ENCODE measurements at regions not wholly inside any gene's neighbourhood (a gene's known extent, or its start where the extent isn't known, plus 50 kb on each side); places are given as distances from the start of the nearest gene placed in this dataset.

DNA sequence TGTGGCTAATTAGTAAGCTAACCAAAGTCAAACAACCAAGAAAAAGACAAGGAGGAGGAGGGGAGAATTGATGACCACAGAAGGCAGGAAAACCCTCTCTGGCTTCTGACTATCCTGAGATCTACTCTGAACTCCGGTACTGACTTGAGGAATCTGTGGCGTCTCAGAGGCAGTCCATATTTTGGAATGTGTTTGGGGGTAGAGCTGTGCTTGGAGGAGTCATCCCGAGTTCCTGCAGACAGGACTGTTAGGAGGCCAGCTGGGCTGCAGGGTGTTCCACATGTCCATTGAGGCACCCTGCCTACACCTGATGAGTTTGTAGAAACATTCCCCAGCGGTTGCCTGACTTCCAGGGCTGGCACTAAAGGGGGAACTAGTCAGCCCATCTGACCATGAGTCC, 91.6 kb downstream of the PLCE1 start:
- H3K27ac ChIP-seq: no peak overlapping the region
- no peak for DNase-seq (ENCODE audit: low read depth, low spot score)

GRCh38 chr10:94085766-94086437, 92.2 kb downstream of the PLCE1 start:
- DNase-seq (ENCODE audit: low read depth, low spot score): no peak

DNA sequence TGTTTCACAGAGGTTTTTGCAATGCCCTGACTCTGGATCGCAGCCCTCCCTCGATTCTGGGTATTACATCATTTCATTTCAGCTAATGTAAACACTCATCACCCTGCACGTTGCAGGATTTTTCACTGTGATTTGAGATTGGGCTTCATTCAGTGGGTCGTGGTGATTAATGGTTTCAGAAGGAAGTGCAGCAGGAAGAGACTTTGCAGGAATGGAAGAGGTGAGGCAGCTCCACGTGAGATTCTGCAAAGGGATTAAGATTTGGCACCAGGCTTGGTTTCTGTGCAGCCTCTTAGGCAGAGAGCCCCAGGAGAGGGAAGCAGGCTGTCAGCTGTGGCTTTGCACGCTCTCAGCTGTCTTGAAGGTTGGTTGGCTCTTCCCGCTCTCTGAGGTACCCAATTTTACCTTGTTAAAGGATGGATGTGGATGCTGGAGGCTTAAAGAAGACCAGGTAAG, 95.2 kb downstream of the PLCE1 start:
- no peak overlapping the region for H3K27ac ChIP-seq
- DNase-seq (ENCODE audit: low read depth, low spot score): peak; percentile 57

More at GRCh38 chr10:94085766-94086437, 92.2 kb downstream of the PLCE1 start:
- no peak overlapping the region for H3K27ac ChIP-seq

GRCh38 chr10:94091649-94092048, 97.9 kb downstream of the PLCE1 start:
- DNase-seq (ENCODE audit: low read depth, low spot score): no peak
- H3K27ac ChIP-seq: no peak overlapping the region

DNA sequence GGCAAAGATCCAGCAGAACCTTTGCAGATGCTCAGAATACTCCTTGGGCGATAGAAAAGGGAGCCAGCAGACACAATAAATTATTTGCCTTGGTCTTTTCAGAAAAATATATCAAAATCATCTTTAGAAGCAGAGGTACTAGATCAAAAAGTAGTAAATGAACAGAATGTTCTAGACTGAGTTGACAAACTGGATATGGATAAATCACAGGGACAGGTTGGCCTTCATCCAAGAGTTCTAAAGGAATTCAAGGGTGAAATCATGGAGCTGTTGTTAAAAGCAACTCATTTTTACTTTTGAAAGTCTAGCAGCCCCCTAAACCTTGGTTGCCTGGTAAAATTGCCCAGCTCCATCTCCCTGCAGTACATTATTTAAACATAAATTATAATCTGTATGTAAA, 99.1 kb downstream of the PLCE1 start:
- H3K27ac ChIP-seq: no peak overlapping the region
- peak; percentile 6 for DNase-seq (ENCODE audit: low read depth, low spot score)

DNA sequence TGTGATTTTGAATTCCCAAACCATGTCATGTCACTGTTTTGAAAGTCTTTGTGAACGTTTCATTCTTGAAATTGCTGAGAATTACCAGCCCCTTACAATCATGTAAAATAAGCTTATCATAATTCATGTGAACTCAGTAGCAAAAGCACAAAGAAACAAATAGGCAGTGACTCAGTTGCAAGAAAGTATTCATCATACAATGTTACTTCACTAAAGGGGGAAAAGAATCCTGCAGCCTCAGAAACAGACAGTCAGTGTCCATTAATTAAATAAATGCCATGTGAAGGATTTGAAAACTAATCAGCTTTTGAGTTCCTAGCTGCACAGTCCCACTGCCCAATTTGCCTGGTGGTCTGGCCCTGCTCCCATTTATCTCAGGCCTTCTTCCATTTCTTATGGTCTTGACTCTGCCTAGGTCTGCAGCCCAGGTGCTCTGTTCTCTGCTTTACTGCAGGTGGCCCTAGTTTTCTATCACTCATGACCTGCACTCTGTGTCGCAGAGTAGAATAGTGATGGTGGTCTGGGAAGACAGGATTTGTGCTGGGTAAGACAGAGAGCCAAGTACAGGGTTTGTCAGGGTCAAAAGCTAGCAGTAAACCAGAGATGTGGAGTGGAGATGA, 99.7 kb downstream of the PLCE1 start:
- H3K27ac ChIP-seq: no peak overlapping the region
- DNase-seq (ENCODE audit: low read depth, low spot score): no peak

DNA sequence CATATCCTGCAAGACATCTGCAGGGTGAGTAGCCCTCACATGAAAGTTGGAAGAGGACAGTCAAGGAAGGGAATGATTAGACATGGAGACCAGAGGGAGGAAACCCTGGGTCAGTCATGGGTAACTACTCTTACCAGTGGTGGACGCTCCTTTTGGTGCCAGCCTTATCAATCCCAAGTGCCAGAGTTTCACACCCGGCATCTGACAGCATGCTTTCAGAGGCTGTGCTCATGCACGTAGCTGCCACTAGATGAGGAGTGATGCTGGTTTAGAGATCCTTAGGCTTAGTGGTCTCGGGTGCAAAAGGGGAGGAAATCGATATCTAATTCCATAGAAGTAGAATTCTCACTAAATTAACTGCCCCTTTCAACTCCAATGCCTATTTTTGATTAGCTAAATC, 100.8 kb downstream of the PLCE1 start:
- no peak overlapping the region for H3K27ac ChIP-seq

DNA sequence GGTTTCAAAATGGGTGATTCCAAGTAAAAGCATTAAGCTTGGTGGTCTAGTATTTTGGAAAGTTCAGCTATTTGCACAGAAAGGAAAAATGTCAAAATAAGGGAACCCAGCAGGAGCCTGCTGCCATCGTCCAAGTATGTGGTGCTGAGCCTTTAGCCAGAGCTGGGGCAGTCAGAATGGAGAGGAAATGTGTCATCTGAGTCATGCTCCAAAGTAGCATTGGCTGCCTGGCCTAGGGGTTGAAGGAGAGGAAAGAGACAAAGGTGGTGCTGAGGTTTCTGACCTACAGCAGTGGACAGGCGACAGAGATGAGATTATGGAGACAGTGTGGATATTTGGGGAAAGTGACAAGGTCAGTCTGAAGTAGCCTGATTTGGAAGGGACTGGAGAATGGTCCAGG, 103.9 kb downstream of the PLCE1 start:
- no peak for DNase-seq (ENCODE audit: low read depth, low spot score)
- no peak overlapping the region for H3K27ac ChIP-seq

More for the DNA sequence above, 100.8 kb downstream of the PLCE1 start:
- DNase-seq (ENCODE audit: low read depth, low spot score): no peak

- H3K27ac ChIP-seq: no peak overlapping the region
- no peak for DNase-seq (ENCODE audit: low read depth, low spot score)
These were observed 105.2 kb downstream of the PLCE1 start for GRCh38 chr10:94098896-94099295.

DNA sequence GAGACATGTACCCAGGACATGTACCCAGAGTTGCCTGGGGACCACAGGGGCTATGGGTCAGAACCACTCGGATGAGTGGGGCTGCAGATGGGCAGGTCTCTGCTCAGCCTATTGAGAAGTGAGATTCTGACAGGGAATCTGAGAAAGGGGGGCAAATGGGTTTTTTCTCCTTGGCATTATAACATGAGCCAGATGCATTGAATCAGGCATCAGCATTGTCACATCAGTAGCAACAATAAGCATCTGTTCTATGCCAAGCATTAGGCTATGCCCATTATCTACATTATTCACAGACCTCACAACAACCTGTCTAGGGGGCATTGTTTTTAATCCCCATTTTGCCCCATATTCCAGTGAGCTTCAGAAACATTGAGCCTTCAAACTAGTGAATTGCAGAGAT, 108.2 kb downstream of the PLCE1 start:
- H3K27ac ChIP-seq: no peak overlapping the region
- DNase-seq (ENCODE audit: low read depth, low spot score): no peak

DNA sequence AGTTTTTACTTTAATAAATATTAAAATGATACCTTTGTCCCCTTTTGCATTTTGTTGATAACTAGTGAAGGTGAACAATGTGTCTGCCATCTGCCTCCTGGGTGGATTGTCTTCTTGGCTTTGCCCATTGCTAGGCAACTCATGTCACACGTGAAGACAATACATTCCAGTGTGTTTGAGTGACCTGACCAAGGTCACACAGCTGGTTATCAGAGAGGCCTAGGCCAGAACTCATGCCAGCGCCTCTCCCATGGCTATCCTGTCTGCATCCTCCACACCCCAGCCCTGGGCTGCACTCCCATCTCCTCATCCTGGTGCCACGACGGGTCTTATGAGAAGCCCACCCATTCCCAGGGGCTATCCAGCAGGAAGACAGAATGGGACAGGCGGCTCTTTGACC, 108.7 kb downstream of the PLCE1 start:
- no peak for DNase-seq (ENCODE audit: low read depth, low spot score)
- H3K27ac ChIP-seq: no peak overlapping the region

DNA sequence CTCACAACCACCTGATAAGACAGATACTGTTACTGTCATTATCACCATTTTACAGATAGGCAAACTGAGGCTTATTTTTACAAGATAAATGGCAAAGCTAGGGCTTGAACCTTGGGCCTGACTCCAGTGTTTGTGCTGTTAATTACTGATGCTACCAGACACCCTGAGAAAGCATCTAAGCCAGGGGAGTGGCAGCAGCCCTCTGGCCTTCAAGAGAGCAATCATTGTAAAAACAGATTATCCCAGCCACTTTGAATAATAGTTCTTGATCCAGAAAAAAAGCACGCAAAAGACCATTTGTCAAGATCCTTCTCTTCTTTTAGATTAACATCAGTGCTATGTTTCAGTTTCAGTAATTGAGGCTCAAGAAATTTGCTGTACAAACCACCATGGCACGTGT, 109.5 kb downstream of the PLCE1 start:
- H3K27ac ChIP-seq: no peak overlapping the region

DNA sequence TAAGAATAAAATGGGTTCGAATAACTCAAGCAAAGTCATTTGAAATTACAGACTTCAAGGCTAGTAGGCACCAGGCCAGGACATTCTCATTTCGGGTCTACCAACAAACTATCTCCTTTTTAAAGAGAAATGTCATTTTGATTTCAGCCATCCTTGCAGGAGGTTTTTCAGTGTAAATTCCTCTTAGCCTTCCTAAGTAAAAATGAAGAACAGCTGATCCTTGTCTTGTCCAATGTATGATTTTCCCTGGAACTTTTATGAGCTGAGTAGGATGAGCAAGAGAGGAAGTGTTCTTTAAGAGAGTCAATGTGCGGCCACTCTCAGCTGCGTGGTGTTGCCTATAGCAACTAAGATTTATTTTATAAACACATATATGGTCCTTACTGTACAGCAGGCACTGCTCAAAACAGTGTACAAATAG, 110.1 kb downstream of the PLCE1 start:
- H3K27ac ChIP-seq: no peak overlapping the region
- no peak for DNase-seq (ENCODE audit: low read depth, low spot score)

More for the DNA sequence above, 109.5 kb downstream of the PLCE1 start:
- DNase-seq (ENCODE audit: low read depth, low spot score): no peak

GRCh38 chr10:94104316-94105000, 110.7 kb downstream of the PLCE1 start:
- no peak overlapping the region for H3K27ac ChIP-seq
- no peak for DNase-seq (ENCODE audit: low read depth, low spot score)

- no peak for DNase-seq (ENCODE audit: low read depth, low spot score)
- no peak overlapping the region for H3K27ac ChIP-seq
These were observed 111.5 kb downstream of the PLCE1 start for GRCh38 chr10:94105226-94105625.

GRCh38 chr10:94107191-94107590, 113.5 kb downstream of the PLCE1 start:
- H3K27ac ChIP-seq: no peak overlapping the region
- no peak for DNase-seq (ENCODE audit: low read depth, low spot score)

GRCh38 chr10:94108200-94108599, 114.5 kb downstream of the PLCE1 start:
- no peak overlapping the region for H3K27ac ChIP-seq
- peak; percentile 64 for DNase-seq (ENCODE audit: low read depth, low spot score)

DNA sequence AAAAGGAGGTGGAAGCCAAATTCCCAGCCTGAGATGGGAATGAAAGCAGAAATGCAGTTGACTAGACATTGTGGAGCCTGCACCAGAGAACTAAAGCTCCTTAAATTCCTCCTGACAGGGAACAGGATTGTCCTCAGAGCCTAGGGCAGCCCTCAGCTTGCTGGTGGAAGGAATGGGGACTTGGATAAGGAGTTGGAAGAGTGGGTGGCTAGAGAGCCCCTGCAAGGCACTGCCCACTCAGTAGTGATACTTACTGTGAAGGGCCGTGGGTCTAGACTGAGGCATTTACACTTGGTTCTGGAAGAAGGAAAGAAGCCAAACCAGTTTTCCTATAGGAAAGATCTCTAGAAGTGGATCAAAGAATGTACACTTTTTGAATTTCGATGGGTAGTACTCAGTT, 117.6 kb downstream of the PLCE1 start:
- H3K27ac ChIP-seq: no peak overlapping the region
- DNase-seq (ENCODE audit: low read depth, low spot score): no peak

DNA sequence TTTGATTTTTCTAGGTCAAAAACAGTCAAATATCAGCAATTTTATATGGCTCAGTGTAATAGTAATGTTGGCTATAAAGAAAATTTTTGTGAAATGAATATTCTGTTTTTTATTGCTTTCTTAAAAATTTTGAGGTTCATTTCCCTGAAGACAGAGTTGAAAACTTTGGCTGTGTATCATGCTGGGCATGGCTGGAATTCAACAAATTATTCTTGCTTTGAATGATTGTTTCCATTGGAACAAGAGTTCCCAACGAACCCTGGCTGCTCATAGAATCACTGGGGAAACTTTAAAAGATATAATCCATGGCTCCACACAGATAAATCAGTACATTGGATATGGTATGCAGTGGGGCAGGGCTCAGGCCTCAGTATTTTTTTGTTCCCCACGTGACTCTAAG, 118.6 kb downstream of the PLCE1 start:
- H3K27ac ChIP-seq: no peak overlapping the region
- no peak for DNase-seq (ENCODE audit: low read depth, low spot score)

GRCh38 chr10:94115725-94116124, 122.0 kb downstream of the PLCE1 start:
- peak; percentile 93 for DNase-seq (ENCODE audit: low read depth, low spot score)
- peak overlapping the region; percentile 45 for H3K27ac ChIP-seq

- H3K27ac ChIP-seq: no peak overlapping the region
- no peak for DNase-seq (ENCODE audit: low read depth, low spot score)
These were observed 123.1 kb downstream of the PLCE1 start for GRCh38 chr10:94116848-94117247.
